Fibroblast of upper back skin (primary cell): ENCODE measurements at regions not wholly inside any gene's neighbourhood (a gene's known extent, or its start where the extent isn't known, plus 50 kb on each side); places are given as distances from the start of the nearest gene placed in this dataset.

Source experiments
- DNase-seq: peaks from one replicate; pipeline ENCODE4 v3.0.0-alpha.2; 2013

DNA sequence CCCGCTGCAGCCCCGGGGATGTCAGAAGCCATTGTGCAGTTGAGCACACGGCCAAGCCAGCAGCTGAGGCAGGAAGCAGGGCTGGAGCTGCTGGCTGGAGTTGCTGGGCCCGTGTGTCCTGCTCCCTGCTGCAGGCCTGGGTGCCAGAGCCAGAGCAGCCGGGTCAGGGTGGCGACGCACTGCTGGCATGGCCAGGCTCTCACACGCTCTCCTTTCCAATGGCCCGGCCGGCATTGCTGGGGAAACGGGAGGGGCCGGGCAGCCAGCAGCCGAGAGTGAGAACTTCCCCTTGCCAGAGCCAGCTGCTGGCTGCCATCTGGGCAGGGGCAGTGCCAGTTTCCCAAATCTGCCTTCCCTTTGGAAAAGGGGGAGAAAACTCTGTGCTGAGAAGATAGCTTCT is 82.4 kb upstream of the PROX1 start:
- DNase-seq, result no peak

DNA sequence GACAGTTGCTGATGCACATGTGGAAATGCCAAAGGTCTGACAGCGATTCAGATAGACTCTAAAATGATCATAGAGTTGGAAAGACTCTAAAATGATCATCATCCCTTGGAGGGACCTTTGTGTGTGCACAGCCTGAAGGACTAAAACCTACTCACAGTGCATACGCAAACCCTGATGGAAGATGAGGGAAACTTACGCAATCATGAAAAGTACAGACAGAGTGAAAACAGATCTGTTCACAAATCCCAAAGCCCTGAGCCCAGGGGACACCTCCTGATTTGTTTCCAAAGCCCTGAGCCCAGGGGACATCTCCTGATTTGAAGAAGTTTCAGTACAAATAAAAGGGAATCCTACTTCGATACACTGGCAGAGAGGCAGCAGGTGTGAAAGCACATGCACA is 79.3 kb upstream of the PROX1 start:
- DNase-seq, result no peak

DNA sequence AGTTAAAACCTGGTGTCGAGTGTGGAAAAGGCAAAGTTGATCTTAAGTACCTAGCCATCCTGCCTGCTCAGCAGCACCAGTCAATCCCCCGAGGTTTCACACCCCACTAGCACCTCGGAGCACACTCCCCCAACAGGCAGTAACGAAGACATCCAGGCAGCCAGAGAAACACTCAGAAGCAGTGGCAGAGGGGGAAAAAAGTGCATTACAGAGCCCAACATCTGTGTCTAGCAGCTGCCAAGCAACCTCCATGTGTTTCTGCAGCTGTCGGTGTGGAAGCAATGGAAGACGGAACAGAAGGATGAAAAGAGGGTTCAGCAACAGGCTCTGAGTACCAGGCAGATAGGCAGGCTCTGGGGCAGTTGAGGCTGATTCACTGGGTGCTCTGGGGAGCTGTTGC is 73.4 kb upstream of the PROX1 start:
- DNase-seq, result no peak

DNA sequence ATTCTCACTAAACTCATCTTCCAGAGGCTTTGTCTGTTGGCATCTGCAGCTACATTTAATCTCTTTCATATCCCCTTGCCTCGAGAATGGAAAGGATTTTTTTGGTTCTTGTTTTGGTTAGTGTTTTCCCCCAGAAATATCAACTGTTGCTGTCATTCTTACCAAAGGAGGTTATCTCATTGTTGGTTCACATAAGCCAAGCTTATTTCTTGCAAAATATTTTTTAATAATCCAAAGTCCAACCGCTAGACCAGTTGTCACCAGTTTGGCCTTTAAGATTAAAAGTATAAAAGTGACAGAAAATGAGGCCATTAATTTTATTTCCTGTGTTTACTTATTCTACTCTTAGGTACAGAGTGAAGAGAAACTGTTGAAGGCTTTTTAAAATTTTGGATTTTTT is 66.5 kb upstream of the PROX1 start:
- no peak for DNase-seq

DNA sequence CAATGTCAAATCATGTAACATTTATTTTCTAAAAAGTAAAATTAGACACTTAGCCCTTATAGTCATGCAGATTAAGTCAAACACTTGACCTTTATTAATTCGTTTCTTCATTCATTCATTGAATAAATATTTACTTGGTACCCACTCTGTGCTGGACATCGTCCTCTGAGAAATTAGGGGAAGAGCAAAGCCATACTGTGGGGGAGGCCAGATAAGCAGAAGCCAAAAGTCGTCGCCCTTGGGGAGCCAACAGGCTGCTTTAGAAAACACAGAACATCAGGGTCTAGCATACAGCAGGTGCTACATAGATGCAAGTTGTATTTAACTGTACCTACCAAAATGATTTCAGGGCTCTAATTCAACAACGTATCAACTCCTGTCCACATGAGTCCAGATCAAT is 66.1 kb upstream of the PROX1 start:
- no peak for DNase-seq

DNA sequence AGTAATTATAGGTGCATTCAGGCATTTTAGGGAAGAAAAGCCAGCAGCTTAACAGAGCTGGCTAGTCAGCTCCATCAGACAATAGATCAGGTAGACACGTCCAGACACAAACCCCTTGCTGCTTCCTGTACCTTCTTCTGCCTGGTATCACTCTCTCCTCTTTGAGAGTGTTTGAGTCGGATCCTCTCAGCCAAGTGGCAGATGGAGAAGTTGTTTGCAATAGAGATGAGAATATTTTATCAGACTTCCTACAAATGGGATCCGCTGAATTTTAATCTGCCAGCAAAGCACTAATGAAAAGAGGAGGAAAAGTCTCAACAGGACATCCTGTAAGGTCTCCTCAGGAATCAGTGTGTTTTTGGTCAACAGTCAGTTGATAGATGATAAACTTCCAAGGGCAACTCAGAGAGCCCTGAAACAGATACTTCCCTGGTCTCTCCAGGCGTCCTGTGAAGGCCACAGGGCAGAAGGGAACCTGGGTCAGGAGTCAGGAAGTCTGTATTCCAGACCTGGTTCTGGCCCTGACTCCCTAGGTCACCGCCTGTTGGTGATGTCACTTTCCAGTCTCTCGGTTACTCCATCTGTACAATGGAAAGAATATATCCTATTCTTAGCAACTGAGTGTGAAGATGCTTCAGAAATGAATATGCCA is 62.1 kb upstream of the PROX1 start:
- no peak for DNase-seq

DNA sequence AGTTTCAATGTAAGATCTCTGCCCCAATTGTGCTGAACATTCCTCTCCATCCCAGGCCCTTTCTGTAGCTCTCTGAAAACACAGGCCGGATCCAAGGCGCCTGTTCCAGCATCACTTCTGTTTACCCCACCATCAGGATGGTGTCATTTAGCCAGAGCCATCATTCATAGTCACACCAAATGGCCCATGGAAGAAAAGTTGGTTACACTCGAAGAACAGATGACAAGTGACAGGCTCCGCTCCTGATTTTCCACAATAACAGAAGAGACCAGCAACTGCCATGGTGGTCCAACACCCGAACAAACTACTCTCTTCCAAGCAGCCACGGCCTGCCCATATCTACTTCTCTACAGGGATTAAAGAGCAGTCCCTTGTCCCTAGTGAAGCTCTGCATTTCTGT is 59.9 kb upstream of the PROX1 start:
- DNase-seq, result no peak

DNA sequence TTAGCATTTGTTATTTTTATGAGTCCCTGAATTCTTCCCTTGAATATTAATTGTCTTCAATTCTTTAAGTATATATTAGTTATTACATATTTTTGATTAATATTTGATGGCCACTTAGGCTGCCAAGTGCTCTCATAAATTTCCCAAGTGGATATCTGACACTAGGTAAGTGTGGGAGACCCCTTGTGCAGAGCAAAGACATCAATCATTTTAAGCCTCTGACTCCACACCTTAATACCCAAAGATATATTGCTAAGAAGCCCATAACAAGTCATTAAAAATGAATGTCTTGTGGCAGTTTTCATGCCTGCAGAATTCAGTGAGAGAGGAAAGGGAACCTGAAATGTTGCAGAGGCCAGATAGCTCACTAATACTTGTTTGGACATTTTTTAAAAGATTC is 58.4 kb upstream of the PROX1 start:
- no peak for DNase-seq

DNA sequence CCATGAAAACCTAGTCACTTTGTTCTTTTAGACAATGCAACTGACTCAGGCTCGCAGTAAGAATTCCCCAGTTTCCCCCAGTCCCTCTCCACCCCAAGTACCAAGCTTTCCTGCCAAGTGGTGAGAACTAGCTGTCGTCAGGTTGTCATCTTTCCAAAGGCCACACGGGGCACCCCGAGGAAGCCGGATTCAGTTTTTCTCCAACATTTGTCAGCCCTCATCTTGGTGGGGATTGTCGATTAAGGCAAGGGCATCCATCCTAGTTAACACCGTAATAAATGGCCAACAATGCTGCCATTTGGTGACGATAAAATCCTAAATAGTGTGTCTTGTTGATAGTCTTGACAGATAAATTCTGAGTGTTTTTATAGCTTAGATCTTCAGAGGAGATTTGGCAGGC is 55.9 kb upstream of the PROX1 start:
- no peak for DNase-seq

DNA sequence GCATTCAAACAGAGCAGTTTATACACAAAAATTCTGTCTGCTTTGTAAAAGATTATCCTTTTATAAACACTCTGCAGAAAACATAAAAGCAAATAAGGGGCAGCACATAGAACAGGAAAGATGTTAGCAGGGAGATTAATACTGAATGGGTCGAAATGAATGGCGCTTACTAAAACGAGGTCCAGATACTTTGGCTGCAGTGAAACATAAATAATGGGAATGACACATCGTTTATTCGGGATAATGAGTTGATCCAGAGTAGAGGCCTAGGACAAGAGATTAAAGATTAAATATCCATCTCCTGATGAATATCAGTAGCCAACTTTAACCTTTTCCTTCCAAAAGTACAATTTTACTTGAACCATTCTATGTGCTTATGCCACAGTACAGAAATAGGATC is 54.4 kb upstream of the PROX1 start:
- DNase-seq, result no peak

DNA sequence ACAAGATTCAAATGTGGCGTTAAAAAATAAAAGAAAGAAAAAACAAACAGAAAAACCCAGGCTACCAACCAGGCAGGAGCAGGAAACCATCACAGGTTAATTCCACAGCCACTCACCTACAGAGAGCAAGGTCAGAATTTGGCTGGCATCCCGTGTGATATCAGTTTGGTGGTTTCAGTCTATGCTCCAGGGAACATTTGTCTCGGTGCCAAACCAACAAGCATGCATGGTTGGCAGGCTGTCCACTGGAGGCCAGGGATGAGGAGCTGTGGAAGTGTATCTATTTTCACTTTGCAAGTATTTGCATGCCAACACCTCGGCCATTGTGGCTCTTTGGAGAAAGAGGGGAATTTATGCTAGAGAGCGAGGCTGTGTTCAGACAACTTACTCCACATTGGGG is 53.1 kb upstream of the PROX1 start:
- DNase-seq, result no peak

DNA sequence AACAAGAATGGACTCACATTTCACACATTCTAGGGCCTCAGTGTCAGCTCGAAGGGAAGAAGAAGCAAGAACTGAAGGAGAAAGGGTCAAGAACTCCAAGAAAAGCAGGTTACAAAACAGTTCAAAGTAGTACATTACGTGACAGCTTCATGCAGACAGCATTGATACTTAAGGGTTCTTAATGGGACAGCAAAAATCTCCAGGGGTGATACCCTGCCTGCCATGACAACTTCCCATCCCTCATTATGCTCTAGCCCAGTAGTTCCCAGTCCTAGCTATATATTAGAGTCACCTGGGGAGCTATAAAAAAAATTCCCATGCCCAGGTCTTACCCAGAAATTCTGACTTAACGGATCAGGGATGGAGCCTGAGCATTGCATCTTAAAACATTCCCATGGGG is 51.2 kb upstream of the PROX1 start:
- no peak for DNase-seq
